GM21515 (cell line): ENCODE measurements at regions not wholly inside any gene's neighbourhood (a gene's known extent, or its start where the extent isn't known, plus 50 kb on each side); places are given as distances from the start of the nearest gene placed in this dataset.

Experiments
- ATAC-seq: cut with Tn5 transposase; IDR thresholded peaks from one replicate; pipeline ENCODE4 v1.9.1; 2021; ENCODE audit not compliant: unreplicated experiment

DNA sequence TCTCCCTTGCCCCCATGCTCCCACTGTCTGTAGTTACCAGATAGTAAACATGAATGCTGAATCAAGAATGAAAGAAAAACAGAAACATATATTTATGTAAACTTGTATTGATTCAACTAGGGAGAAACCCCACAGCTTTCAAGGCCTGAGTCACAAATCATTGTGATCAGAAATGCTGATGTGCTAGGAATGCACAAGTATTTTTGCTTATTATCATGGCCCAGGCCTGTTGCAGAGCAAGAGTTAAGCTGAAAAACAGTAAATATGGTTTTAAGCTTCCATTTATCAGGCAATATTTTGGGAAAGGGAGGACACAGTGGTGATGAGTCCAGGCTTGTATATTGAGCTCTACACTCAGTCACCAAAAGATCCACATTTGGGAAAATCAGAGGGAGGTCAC is 669.6 kb downstream of the DIAPH3 start:
- no peak for ATAC-seq

DNA sequence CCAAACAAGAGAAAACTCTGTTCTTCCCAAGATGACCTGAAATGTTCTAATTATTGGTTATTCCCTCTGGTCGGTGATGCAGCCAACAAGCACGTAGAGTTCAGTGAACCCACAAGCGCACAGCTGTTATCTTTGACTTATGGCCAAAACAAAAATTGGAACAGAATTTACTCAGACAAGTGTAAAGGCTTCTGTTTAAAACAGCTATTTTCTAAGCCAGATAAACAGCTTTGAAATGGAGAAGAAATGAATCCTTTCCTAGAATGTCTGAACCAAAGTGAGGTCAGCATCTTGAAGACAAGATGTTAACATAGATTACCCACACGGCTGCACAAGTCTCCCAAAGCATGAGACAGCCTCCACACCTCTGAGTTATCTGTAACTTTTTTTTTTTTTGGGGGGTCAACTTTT is 669.2 kb downstream of the DIAPH3 start:
- no peak for ATAC-seq

DNA sequence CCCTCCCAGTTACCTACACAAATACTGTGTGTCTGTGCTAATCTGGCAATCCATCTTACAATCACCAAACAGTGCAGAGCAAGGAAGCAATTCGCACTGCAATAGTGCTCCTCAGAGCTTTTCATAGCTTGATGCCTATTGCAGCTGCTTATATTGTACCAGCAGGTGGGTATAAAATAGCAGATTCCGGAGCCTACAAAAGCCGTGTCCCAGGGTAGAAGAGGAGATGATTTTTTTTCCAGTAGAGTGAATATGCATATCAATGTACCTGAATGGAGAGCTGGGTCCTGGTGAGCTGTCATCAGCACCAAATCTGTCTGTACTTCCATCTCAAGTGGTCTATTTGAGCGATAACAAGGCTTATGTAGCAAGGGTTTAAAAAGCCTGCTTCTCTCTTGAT is 668.4 kb downstream of the DIAPH3 start:
- no peak for ATAC-seq

DNA sequence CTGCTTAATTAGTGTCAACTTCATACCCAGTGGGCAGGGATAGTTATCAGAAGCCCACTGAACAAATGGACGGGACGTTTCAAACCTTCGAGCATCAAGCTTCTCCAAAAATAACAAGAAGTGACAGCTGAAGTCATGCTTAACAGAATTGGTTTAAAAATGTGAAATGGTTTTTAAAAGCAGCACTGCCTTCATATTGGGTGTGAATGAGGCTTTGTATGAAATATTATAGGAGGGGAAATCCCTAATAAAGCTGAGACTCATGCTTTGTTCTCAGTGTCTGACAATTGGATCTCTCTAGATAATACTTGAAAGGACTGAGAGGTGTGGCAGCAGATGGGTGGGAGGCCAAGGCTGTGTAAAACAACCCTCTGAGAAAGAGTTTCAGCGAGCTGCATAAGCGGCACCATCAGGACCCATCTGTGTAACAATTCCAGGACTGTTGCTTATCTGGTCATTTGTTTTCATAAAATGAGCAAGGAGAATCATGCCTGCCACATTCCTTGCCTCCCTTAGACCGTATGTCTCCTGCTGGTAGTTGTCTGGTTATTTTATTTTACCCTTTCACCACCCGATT is 667.7 kb downstream of the DIAPH3 start:
- ATAC-seq, result no peak

DNA sequence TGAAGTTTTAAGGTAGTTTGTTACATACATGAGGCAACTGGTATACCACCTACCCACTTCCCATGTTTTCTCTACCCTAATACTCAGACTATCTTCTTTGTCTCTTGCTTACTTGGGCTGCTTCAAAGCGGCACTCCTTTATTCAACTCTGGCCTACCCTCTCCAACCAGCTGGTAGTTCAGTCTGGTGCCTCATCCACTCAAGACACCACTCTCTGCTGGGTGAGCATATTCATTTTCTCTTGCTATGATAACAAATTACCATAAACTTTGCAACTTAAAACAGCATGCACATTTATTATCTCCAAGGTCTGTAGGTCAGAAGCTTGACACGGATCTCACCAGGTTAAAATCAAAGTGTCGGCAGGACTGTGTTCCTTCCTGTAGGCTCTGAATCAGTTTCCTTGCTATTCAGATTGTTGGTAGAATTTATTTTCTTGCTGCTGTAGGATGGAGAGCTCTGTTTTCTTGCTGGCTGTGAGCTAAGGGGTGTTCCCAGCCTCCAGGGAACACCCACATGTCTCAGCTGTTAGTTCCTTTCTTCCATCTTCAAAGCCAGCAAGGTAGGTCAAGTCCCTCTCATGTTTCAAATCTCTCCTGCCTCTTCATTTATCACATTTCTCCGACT is 666.0 kb downstream of the DIAPH3 start:
- ATAC-seq, result no peak

DNA sequence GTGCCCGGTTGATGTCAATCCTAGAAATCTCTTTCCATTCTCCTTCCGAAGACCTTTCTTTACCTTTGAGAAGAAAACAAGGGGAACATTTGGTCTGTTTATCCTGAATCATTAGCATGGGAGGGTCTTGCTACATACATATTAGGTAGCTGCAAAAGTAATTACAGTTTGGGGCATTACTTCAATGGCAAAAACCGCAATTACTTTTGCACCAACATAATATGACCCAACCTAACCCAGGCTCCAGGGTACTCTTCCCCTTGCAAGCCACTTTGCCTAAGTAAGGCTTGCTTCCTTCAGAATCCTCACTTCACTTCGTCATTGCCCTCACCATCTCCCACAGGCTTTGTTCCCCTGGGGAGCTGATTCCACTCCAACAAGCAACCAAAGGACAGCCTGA is 662.7 kb downstream of the DIAPH3 start:
- no peak for ATAC-seq

DNA sequence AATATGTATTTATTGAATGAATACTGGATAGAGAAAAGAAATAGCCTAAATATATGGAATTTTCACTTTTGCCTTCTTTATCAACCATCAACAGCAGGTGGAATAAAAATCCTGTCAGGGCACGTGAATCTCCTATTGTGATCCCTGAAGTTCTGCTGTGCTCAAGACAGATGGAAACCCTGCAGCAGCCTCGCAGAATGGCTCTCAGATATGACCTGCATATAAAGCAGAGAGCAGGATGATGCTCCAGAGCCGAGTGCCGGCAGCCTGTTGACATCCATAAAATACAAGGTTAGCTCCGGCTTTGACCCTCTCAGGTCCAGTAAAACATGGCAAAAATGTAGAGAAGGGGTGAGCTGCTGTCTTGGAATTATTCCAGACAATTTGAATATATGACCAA is 659.3 kb downstream of the DIAPH3 start:
- ATAC-seq, result no peak

DNA sequence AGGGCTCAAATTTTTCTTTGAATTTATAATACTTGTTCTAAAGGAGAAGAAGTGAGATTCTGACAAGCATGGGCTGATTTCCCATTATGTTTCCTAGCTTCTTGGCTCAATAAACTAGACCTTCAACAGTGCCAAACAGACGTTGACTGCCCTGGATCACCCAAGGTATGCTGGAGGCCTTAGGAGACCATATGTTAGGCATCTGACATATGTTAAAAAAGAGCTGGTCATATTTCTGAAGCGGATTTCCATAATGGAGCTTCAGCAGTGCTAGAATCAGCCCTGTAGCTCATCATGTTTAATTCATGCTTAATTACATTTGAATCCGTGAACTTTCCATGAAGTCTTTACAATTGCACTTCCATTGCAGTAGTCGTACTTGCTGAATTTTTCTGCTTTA is 653.3 kb downstream of the DIAPH3 start:
- ATAC-seq, result no peak

DNA sequence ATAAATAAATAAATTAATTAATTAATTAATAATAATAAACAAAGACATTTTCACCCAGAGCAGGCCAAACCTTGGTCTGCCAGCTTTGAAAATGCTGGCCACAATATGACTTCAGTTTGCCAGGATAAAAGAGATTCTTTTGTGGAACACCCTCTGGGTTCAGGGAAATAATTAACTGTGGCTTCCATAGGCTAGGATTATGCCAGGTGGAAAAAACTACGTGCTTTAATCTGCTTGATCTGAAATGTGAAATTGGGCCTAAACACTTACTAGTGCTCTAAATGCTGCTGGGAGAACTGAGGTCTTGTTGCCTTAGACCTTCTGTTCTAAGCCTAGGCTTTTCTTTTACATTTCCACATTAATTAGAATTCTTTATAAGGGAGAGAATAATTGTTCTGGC is 650.0 kb downstream of the DIAPH3 start:
- ATAC-seq, result no peak

DNA sequence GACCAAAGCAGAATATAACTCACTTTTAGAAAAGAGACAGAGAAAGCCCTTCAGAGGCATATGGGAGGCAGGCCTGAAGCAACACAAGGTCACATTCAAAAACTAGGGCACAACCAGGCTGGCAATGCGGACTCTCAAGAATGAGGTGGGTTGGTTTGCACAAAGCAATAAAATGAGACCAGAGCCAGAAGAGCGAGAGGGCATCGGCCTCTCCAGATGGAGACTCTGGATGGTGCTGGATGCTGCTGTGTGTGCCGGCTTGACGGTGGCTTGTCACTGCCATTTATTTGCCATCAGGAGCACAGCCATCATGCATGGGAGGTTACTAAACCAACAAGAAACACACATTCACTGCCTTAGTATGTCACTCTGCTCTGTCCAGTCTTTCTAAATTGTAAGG is 649.4 kb downstream of the DIAPH3 start:
- no peak for ATAC-seq

DNA sequence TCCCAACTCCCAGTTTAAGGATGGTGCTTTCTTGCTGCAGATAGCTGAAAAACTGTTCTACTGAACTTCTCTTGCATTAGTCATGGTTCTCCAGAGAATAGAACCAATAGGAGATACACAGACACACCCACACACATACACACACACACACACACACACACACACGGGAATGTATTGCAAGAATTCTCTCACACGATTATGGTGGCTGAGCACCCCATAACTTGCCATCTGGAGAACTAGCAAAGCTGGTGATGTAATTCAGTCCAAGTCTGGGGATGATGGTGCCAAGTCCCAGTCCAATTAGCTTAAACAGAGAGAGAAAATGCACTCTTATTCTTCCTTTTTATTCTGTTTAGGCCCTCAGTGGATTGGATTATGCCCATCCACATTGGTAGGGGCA is 643.9 kb downstream of the DIAPH3 start:
- no peak for ATAC-seq

DNA sequence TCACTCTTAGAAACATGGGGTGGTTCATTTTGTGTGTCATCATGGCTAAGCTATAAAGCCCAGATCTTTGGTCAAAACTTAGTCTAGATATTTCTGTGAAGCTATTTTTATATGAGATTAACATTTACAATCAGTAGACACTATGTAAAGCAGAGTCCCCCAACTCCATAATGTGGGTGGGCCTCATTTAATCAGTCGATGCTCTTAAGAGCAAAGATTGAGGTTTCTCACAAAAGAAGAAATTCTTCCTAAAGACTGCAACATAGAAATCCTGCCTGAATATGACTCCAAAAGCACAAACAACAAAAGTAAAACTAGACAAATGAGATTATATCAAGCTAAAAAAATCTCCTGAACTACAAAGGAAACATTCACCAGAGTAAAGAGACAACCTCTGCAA is 642.2 kb downstream of the DIAPH3 start:
- ATAC-seq, result no peak

DNA sequence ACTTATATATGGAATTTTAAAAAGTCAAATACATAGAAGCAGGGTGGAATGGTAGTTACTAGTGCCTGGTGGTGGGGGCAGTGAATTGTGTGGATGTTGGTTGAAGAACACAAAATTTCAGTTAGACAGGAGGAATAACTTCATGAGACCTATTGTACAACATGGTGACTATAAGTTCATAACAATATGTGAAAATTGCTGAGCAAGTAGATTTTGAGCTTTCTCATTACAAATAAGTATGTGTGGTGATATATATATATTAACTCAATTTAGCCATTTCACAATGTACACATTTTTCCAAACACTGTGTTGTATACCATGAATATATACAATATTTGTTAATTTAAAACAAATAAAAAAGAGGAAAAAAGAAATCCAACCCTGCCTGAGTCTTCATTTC is 641.1 kb downstream of the DIAPH3 start:
- no peak for ATAC-seq

DNA sequence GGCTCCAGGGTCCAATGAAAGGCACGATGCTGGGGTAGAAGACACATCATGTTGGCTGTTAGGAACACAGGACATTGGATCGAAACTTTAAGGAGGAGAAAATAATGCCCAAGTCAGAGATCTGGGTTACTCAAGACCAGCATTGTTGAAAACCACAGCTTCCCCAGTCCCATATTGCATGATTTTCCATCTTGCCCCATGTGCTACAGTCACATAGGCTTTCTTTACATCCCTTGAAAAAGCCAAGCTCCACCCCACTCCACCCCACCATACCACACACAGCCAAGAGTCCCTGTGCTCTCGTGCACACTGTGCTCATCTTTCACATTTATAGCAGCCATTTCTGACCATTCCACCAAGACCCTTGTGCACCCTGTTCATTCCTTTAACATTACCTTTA is 636.2 kb downstream of the DIAPH3 start:
- ATAC-seq, result no peak

DNA sequence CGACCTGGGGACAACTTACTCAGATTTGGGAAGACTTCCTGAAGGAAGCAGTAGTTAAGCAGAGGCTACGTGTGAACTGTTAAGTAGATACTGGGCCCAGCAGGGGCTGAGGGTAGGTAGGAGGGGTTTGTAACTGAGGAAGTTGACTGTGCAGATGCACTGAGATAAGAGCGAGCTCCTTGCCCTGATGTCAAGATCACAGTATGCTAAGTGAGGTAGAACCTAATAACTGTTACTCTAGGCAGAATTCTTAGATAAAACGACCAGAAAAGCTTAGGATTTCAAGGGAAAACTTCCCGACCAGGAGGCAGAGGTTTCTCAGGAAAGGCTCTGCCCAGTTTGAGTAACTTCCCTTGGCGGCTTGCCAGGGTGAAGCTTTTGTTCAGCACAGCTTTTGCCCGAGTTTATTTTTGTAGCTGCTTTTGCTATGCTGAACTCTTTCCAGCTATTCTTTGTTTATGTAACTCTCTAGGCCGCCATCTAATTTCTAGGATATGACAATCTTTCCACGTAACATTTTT is 632.1 kb downstream of the DIAPH3 start:
- ATAC-seq, result no peak

DNA sequence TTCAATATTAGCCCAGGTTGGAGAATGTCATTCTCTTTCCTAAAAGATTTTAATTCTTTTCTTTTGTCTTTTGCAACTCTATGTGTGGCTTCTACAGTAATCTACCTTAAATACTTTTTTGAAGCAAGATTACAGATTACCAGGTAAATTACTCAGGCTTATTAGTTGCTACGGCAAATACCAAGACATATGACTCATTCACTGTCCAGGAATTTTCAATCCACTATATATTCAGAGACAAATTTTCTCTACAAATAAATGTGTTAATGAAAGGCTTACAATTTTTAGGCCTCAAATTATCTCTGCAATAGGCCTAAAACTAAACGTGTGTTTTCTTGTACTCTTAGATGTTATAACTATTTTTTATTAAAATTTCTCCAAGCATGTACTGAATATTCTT is 631.3 kb downstream of the DIAPH3 start:
- no peak for ATAC-seq

DNA sequence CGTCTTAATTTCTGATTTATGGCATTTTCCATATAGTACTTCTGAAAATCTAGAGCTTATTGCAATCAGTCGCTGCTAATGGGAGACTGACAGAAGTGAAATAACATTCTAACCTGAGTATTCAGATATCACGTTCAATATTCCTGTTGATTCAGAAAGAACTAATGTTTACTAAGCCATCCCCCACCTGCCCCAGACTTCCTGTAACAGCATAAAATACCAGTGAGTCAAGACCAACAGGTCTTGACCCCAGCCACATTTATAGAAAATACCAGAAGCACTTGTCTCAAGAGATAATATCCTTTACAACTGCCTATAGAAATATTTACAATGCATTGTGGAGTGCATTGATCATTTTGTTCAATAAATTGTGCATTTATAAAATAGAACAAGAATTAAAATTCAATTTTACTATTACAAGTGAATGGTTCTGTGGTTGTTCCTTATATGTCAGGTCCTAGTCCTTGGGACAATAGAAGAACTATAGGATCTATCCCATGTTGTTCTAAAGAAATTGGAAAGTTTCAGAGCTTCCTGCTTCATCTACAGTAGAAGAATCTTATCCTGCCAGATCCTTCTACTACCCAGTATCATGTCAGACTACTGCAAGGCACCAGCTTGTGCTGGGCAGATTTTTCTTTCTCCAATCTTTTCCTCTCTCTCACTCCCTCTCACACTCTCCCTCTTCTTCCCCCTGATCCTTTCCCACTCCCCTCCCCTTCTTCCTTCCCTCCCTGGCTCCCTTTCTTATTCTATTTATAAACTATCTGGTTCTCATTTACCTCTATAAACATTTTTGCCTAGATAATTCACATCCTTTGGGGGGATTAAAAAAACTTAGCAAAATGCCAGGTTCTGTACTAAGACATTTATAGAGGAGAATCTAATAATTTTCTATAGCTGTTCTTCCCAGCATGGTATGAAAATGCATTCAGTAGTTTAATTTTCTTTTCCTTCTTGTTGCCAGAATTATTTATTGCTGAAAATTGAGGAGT is 629.9 kb downstream of the DIAPH3 start:
- no peak for ATAC-seq

DNA sequence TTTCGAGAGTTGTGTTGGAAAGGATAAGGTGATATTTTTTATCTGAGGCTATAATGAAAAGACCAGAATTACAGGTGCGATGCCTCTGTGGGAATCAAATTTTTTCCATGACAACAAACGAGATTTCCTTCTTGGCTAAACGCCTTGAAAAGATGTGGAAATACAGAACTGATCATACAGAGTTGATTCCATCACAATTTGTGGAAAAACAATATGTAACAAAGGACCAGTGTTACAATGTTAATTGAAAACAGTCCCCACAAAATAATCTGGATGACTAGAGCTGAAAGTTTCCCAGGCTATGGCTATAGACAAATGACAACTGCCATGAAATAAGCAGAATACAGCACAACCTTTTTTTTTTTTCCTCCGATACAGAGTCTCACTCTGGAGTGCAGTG is 628.9 kb downstream of the DIAPH3 start:
- no peak for ATAC-seq

DNA sequence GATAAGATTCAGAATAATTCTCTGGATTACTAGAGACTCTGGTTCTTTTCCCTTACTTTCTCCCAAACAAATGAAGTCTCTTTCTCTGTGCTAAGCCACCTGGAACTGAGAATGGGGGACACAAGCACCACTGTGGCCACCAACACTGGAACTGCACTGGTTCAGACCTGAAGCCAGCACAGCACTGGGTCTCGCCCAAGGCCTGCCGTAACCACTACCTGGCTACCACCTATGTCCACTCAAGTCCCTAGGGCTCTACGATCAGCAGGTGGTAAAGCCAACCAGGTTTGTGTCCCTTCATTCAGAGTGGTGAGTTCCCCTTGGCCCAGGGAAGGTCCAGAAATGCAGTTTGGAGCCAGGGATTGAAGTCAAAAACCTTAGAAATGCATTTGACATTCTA is 626.2 kb downstream of the DIAPH3 start:
- no peak for ATAC-seq

DNA sequence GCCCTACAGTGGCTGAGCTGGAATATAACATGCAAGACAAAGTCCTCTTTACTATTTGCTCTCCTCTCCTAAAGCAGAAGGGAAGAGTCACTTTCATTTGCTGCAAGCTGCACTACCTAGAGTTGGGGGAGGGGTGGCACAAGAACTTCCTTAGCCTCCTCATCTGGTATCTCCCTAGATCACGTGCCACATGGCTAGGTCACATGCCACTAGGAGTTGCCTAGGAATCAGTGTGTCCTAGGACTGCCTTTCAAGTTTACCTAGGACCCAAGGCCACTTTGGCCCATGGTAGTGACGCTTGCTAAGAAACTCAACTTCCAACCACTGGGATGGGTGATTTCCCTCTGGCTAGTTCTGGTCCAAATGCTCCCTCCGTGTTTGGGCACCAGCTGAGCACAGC is 625.2 kb downstream of the DIAPH3 start:
- ATAC-seq, result no peak

DNA sequence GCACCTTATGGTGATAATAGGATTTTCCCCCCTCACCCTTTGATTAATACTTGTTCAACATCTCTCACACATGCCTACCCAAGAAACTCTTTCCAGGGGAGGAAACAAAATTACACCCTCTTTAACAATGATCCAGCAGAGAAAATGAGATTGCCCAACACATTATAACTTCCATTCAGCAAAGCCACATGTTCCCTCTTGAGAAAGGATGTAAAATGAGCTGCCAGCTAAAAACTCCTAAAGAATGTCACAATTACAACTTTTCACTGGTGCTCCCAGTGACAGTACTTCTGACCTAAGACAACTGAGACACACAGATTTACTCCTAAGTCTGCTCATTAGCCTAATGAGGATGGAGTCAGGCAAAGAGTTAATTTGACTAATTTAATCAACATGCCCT is 621.4 kb downstream of the DIAPH3 start:
- no peak for ATAC-seq

DNA sequence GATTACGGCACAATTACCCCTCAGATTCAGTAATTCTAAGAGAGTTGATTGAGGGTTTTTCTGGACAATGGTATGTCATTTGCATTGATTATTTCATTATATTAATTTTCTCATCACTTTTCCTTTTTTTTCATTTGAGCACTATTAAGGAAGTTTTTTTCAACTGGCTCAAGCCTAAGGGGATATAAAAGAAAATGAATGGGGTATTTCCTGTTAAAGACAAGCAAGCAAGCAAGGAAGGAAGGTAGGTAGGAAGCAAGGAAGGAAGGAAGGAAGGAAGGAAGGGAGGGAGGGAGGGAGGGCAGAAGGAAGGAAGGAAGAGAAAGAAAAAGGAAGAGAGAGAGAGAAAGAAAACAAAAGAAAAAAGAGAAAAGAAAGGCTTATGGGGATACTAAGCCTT is 620.3 kb downstream of the DIAPH3 start:
- ATAC-seq, result no peak
